Activated CD4-positive, alpha-beta T cell treated with anti-CD3 and anti-CD28 coated beads for 36 hours (primary cell): ENCODE measurements at regions not wholly inside any gene's neighbourhood (a gene's known extent, or its start where the extent isn't known, plus 50 kb on each side); places are given as distances from the start of the nearest gene placed in this dataset.

Experiments used
- ATAC-seq: fragments of 200-7000 bp; cut with Tn5 transposase; one replicate; pipeline ENCODE4 v1.10.0; 2021; ENCODE audit warnings: mild to moderate bottlenecking, moderate library complexity
- CTCF ChIA-PET: fragments of 350-600 bp; sonication (Branson Sonifier 250); formaldehyde crosslinking; loops from one replicate; lab custom pipeline; 2021; ENCODE audit warnings: antibody characterized with exemption; lab: Charles Lee
- POLR2A ChIA-PET: fragments of 350-600 bp; sonication (Branson Sonifier 250); formaldehyde crosslinking; loops from one replicate; lab custom pipeline; 2021; ENCODE audit warnings: antibody characterized with exemption, inconsistent platforms; lab: Charles Lee
- DNase-seq: peaks from one replicate; pipeline ENCODE4 v3.0.0-alpha.2; 2020
- H3K27ac Mint-ChIP-seq: one replicate; pipeline ENCODE4 v1.8.0; 2021; ENCODE audit warnings: mixed read lengths
- H3K27me3 Mint-ChIP-seq: one replicate; pipeline ENCODE4 v1.8.0; 2021; ENCODE audit warnings: mixed read lengths
- H3K36me3 Mint-ChIP-seq: one replicate; pipeline ENCODE4 v1.8.0; 2021; ENCODE audit warnings: low read depth, mixed read lengths
- H3K4me1 Mint-ChIP-seq: one replicate; pipeline ENCODE4 v1.8.0; 2021; ENCODE audit warnings: mixed read lengths
- H3K4me3 Mint-ChIP-seq: one replicate; pipeline ENCODE4 v1.8.0; 2021; ENCODE audit warnings: mild to moderate bottlenecking, moderate library complexity, mixed read lengths
- H3K9me3 Mint-ChIP-seq: one replicate; pipeline ENCODE4 v1.8.0; 2021; ENCODE audit warnings: low read depth, mixed read lengths
- intact Hi-C, 2 experiments: fragments of 100-400 bp; cut with DNase I in 1 of 2; cut with micrococcal nuclease in 1 of 2; formaldehyde crosslinking; loops; one replicate each; pipeline versions ENCODE4 v1.14.2 to v1.15.1; 2022 to 2024; cut with DNase I, micrococcal nuclease

- CTCF ChIA-PET: interaction anchor here (0.6 kb wide), 1 partner anchor 15 kb away, joined by 4 read pairs; no protein-coding TSS in a partner anchor
Observed at GRCh38 chr4:123853651-123854050, 457.1 kb downstream of the SPRY1 start.

GRCh38 chr4:123856689-123857545 lies 460.3 kb downstream of the SPRY1 start:
- no peaks in the 10 kb centered on the region for H3K27me3 Mint-ChIP-seq
- no peak overlapping the region for H3K27ac Mint-ChIP-seq
- CTCF ChIA-PET: interaction anchor here (0.6 kb wide), 3 partner anchors 357 to 1456 kb away, joined by 3 to 4 read pairs (median 3); no protein-coding TSS in a partner anchor
- POLR2A ChIA-PET: no interaction called here
- H3K9me3 Mint-ChIP-seq: no peaks in the 10 kb centered on the region
- no peaks in the 10 kb centered on the region for H3K36me3 Mint-ChIP-seq
- H3K4me3 Mint-ChIP-seq: no peak overlapping the region
- DNase-seq: no peak
- ATAC-seq: no peak
- intact Hi-C loops: no loop called here
- H3K4me1 Mint-ChIP-seq: no peaks in the 10 kb centered on the region

More at GRCh38 chr4:123853651-123854050, 457.1 kb downstream of the SPRY1 start:
- Mint-ChIP-seq H3K27me3 (no peaks in the 10 kb centered on the region), H3K9me3 (no peaks in the 10 kb centered on the region), H3K36me3 (no peaks in the 10 kb centered on the region), H3K27ac (no peak overlapping the region), H3K4me1 (no peaks in the 10 kb centered on the region), H3K4me3 (no peak overlapping the region)
- intact Hi-C loops: no loop called here
- POLR2A ChIA-PET: no interaction called here
- ATAC-seq (no peak), DNase-seq (no peak)

GRCh38 chr4:123858465-123858864 lies 461.9 kb downstream of the SPRY1 start:
- no peak for ATAC-seq
- Mint-ChIP-seq H3K4me3 (no peak overlapping the region), H3K4me1 (no peaks in the 10 kb centered on the region), H3K27ac (no peak overlapping the region), H3K27me3 (no peaks in the 10 kb centered on the region), H3K36me3 (no peaks in the 10 kb centered on the region), H3K9me3 (no peaks in the 10 kb centered on the region)
- ChIA-PET POLR2A (no interaction called here), CTCF (no interaction called here)
- intact Hi-C loops: no loop called here
- no peak for DNase-seq

GRCh38 chr4:123862812-123863211 lies 466.2 kb downstream of the SPRY1 start:
- ATAC-seq (no peak), DNase-seq (no peak)
- Mint-ChIP-seq H3K36me3 (no peaks in the 10 kb centered on the region), H3K4me1 (no peaks in the 10 kb centered on the region), H3K27me3 (no peaks in the 10 kb centered on the region), H3K4me3 (no peak overlapping the region), H3K9me3 (no peaks in the 10 kb centered on the region), H3K27ac (no peak overlapping the region)
- intact Hi-C loops: no loop called here
- POLR2A ChIA-PET: no interaction called here
- CTCF ChIA-PET: no interaction called here

- H3K36me3 Mint-ChIP-seq: no peaks in the 10 kb centered on the region
- H3K4me3 Mint-ChIP-seq: no peak overlapping the region
- no peak for ATAC-seq
- intact Hi-C loops: no loop called here
- POLR2A ChIA-PET: no interaction called here
- no peaks in the 10 kb centered on the region for H3K27me3 Mint-ChIP-seq
- CTCF ChIA-PET: no interaction called here
- no peaks in the 10 kb centered on the region for H3K4me1 Mint-ChIP-seq
- no peaks in the 10 kb centered on the region for H3K9me3 Mint-ChIP-seq
- no peak overlapping the region for H3K27ac Mint-ChIP-seq
- DNase-seq: no peak
Observed at GRCh38 chr4:123866796-123867195, 470.2 kb downstream of the SPRY1 start.

GRCh38 chr4:123867910-123868587 lies 471.5 kb downstream of the SPRY1 start:
- H3K36me3 Mint-ChIP-seq: no peaks in the 10 kb centered on the region
- no peak for DNase-seq
- ATAC-seq: no peak
- no peak overlapping the region for H3K4me3 Mint-ChIP-seq
- intact Hi-C loops: no loop called here
- POLR2A ChIA-PET: no interaction called here
- CTCF ChIA-PET: no interaction called here
- H3K27me3 Mint-ChIP-seq: no peaks in the 10 kb centered on the region
- no peak overlapping the region for H3K27ac Mint-ChIP-seq
- no peaks in the 10 kb centered on the region for H3K4me1 Mint-ChIP-seq
- no peaks in the 10 kb centered on the region for H3K9me3 Mint-ChIP-seq

GRCh38 chr4:123869286-123870215 lies 473.0 kb downstream of the SPRY1 start:
- Mint-ChIP-seq H3K36me3 (no peaks in the 10 kb centered on the region), H3K4me1 (no peaks in the 10 kb centered on the region), H3K9me3 (no peaks in the 10 kb centered on the region), H3K27ac (no peak overlapping the region), H3K4me3 (no peak overlapping the region), H3K27me3 (no peaks in the 10 kb centered on the region)
- ATAC-seq: no peak
- intact Hi-C loops: no loop called here
- ChIA-PET POLR2A (interaction anchor here (0.6 kb wide), 1 partner anchor 1141 kb away, joined by 3 read pairs; no protein-coding TSS in a partner anchor), CTCF (interaction anchor here (0.7 kb wide), 1 partner anchor 8 kb away, joined by 3 read pairs; no protein-coding TSS in a partner anchor)
- no peak for DNase-seq

GRCh38 chr4:123870216-123870876 lies 473.8 kb downstream of the SPRY1 start:
- DNase-seq (no peak), ATAC-seq (no peak)
- H3K4me3 Mint-ChIP-seq: no peak overlapping the region
- peaks cover 1% of the 10 kb centered on the region for H3K27me3 Mint-ChIP-seq
- no peaks in the 10 kb centered on the region for H3K9me3 Mint-ChIP-seq
- CTCF ChIA-PET: no interaction called here
- intact Hi-C loops: no loop called here
- no peak overlapping the region for H3K27ac Mint-ChIP-seq
- no peaks in the 10 kb centered on the region for H3K4me1 Mint-ChIP-seq
- H3K36me3 Mint-ChIP-seq: no peaks in the 10 kb centered on the region
- POLR2A ChIA-PET: no interaction called here

GRCh38 chr4:123871341-123871740 lies 474.7 kb downstream of the SPRY1 start:
- ATAC-seq: no peak
- intact Hi-C loops: no loop called here
- Mint-ChIP-seq H3K36me3 (no peaks in the 10 kb centered on the region), H3K4me1 (no peaks in the 10 kb centered on the region), H3K27me3 (peaks cover 1% of the 10 kb centered on the region), H3K27ac (no peak overlapping the region), H3K9me3 (no peaks in the 10 kb centered on the region), H3K4me3 (no peak overlapping the region)
- POLR2A ChIA-PET: no interaction called here
- CTCF ChIA-PET: no interaction called here
- no peak for DNase-seq

- no peak for ATAC-seq
- H3K36me3 Mint-ChIP-seq: no peaks in the 10 kb centered on the region
- H3K27ac Mint-ChIP-seq: no peak overlapping the region
- CTCF ChIA-PET: interaction anchor here (0.7 kb wide), 1 partner anchor 1243 kb away, joined by 3 read pairs; no protein-coding TSS in a partner anchor
- no peaks in the 10 kb centered on the region for H3K9me3 Mint-ChIP-seq
- no peak for DNase-seq
- H3K4me1 Mint-ChIP-seq: no peaks in the 10 kb centered on the region
- intact Hi-C loops: no loop called here
- H3K4me3 Mint-ChIP-seq: no peak overlapping the region
- POLR2A ChIA-PET: no interaction called here
- peaks cover 1% of the 10 kb centered on the region for H3K27me3 Mint-ChIP-seq
Observed at GRCh38 chr4:123874063-123874462, 477.5 kb downstream of the SPRY1 start.

GRCh38 chr4:123876143-123876542 lies 479.5 kb downstream of the SPRY1 start:
- Mint-ChIP-seq H3K36me3 (no peaks in the 10 kb centered on the region), H3K4me3 (no peak overlapping the region), H3K27ac (no peak overlapping the region), H3K4me1 (no peaks in the 10 kb centered on the region), H3K9me3 (no peaks in the 10 kb centered on the region), H3K27me3 (peaks cover 1% of the 10 kb centered on the region)
- ATAC-seq (no peak), DNase-seq (no peak)
- ChIA-PET POLR2A (no interaction called here), CTCF (no interaction called here)
- intact Hi-C loops: no loop called here
